ENCODE measurements at regions not wholly inside any gene's neighbourhood (a gene's known extent, or its start where the extent isn't known, plus 50 kb on each side); places are given as distances from the start of the nearest gene placed in this dataset.

DNA sequence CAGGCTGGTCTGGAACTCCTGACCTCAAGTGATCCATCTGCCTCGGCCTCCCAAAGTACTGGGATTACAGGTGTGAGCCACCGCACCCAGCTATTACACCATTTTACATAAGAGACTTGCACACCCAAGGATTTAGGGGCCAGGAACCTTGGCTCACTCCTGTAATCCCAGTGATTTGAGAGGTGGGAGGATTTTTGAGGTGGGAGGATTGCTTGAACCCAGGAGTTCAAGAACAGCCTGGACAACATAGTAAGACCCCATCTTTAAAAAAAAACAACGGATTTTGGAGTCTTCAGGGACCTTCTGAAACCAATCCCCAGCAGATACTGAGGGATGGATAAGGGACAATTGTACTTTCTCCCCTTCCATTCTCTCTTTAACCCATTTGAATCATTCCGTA lies 55.3 kb upstream of the PIM1 start:
- TF ChIP-seq, protein P1, sequence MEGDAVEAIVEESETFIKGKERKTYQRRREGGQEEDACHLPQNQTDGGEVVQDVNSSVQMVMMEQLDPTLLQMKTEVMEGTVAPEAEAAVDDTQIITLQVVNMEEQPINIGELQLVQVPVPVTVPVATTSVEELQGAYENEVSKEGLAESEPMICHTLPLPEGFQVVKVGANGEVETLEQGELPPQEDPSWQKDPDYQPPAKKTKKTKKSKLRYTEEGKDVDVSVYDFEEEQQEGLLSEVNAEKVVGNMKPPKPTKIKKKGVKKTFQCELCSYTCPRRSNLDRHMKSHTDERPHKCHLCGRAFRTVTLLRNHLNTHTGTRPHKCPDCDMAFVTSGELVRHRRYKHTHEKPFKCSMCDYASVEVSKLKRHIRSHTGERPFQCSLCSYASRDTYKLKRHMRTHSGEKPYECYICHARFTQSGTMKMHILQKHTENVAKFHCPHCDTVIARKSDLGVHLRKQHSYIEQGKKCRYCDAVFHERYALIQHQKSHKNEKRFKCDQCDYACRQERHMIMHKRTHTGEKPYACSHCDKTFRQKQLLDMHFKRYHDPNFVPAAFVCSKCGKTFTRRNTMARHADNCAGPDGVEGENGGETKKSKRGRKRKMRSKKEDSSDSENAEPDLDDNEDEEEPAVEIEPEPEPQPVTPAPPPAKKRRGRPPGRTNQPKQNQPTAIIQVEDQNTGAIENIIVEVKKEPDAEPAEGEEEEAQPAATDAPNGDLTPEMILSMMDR (IDR thresholded peaks at IDR 0.05; ENCODE audit: unreplicated experiment): no peak
- H3K27ac Mint-ChIP-seq: peak overlapping the region; percentile 80
- peaks cover 28% of the 10 kb centered on the region for H3K4me1 Mint-ChIP-seq
- no peak for DNase-seq (ENCODE audit: low spot score in 2 of 2, unreplicated experiment in 2 of 2)
- H3K36me3 Mint-ChIP-seq: no peaks in the 10 kb centered on the region
- no peak overlapping the region for H3K4me3 Mint-ChIP-seq
- H3K9me3 Mint-ChIP-seq: no peaks in the 10 kb centered on the region
- no peaks in the 10 kb centered on the region for H3K27me3 Mint-ChIP-seq (ENCODE audit: low read depth)

DNA sequence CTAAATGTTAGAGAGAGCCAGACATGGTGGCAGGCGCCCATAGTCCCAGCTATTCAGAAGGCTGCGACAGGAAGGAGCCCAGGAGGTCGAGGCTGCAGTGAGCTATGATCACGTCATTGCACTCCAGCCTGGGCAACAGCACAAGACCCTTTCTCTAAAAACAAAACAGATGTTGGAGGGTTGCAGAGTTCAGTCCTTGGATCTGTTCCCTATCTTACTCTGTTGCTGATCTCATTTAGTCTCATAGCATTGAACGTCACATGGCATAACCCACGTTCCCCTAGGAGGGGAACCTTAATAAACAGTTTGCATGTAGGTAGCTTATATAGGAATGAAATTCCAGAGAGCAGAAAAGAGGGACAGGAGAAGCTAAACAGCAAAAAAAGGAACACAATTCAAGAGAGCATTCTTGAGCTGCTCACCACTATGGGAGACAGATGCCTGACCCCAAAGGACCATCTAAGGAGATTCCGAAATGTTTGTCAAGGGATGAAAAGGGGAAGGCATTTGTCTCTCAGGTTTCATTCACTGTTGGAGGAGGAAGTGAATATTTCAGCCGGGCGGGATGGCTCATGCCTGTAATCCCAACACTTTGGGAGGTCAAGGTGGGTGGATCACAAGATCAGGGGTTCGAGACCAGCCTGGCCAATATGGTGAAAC lies 54.6 kb upstream of the PIM1 start:
- H3K27me3 Mint-ChIP-seq (ENCODE audit: low read depth): no peaks in the 10 kb centered on the region
- H3K9me3 Mint-ChIP-seq: no peaks in the 10 kb centered on the region
- DNase-seq (ENCODE audit: low spot score in 2 of 2, unreplicated experiment in 2 of 2): no peak
- peaks cover 22% of the 10 kb centered on the region for H3K4me1 Mint-ChIP-seq
- TF ChIP-seq, protein P1 (IDR thresholded peaks at IDR 0.05; ENCODE audit: unreplicated experiment): no peak
- H3K27ac Mint-ChIP-seq: peak overlapping the region; percentile 80
- no peaks in the 10 kb centered on the region for H3K36me3 Mint-ChIP-seq
- no peak overlapping the region for H3K4me3 Mint-ChIP-seq

DNA sequence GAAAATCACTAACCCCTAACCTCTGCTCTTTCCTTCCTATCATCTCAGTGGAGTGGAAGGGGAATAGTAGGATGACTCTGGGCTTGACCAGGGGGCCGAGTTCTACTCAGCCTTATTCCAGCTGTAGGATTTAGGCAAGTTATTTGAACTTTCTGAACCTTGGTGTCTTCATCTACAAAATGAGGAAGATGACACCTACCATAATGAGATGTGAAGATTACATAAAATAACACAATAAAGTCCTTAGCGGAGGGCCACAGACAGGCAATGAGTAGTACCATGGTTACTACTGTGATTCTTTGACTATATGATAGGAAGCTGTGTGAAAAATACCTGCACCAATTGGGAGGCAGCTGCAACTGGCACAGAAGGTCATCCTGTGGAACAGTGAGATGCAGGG lies 53.6 kb upstream of the PIM1 start:
- H3K27ac Mint-ChIP-seq: peak overlapping the region; percentile 16
- no peak overlapping the region for H3K4me3 Mint-ChIP-seq
- no peaks in the 10 kb centered on the region for H3K27me3 Mint-ChIP-seq (ENCODE audit: low read depth)
- no peak for DNase-seq (ENCODE audit: low spot score in 2 of 2, unreplicated experiment in 2 of 2)
- no peaks in the 10 kb centered on the region for H3K36me3 Mint-ChIP-seq
- H3K9me3 Mint-ChIP-seq: no peaks in the 10 kb centered on the region
- TF ChIP-seq, protein P1 (IDR thresholded peaks at IDR 0.05; ENCODE audit: unreplicated experiment): no peak
- H3K4me1 Mint-ChIP-seq: peaks cover 14% of the 10 kb centered on the region

DNA sequence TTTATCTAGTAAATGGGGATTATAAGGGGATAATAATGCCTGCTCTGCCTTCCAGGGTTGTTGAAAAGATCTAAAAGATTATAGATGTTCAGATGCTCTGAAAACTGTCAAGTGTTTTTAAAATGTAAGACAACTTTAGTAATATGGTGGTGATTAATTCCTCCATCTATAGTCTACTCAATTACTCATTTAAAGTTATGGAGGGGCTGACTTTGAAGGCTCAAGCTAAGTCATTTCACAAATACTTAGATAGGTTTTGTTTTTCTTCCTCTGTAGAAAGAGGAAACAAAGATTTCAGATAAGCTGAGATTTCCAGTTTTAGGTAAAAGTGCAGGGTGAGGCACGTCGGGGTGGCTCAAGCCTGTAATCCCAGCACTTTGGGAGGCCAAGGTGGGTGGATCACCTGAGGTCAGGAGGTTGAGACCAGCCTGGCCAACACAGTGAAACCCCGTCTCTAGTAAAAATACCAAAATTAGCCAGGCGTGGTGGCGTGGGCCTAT lies 50.5 kb upstream of the PIM1 start:
- H3K4me3 Mint-ChIP-seq: no peak overlapping the region
- TF ChIP-seq, protein P1 (IDR thresholded peaks at IDR 0.05; ENCODE audit: unreplicated experiment): no peak
- peak overlapping the region; percentile 3 for H3K27ac Mint-ChIP-seq
- H3K36me3 Mint-ChIP-seq: no peaks in the 10 kb centered on the region
- H3K27me3 Mint-ChIP-seq (ENCODE audit: low read depth): no peaks in the 10 kb centered on the region
- DNase-seq (ENCODE audit: low spot score in 2 of 2, unreplicated experiment in 2 of 2): no peak
- H3K9me3 Mint-ChIP-seq: no peaks in the 10 kb centered on the region
- H3K4me1 Mint-ChIP-seq: peaks cover 18% of the 10 kb centered on the region
